ENCODE measurements at regions not wholly inside any gene's neighbourhood (a gene's known extent, or its start where the extent isn't known, plus 50 kb on each side); places are given as distances from the start of the nearest gene placed in this dataset.

DNA sequence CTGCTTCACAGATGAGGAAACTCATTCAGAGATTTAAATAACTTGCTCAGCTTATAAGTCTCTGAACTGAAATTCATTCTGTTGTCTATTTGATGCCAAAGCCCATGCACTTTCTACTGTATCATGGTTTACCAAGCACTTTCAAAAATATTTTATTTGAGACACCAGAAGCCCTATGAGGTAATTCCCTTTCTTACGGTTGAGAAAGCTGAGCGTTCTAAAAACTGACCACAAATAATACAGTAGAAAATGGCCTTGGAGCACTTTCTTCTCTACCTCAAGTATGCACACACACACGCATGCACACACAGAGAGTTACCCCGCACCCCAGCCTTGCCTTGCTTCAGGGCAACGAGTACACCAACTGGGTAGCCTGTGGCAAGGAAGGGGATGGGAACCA lies 228.5 kb downstream of the RFC3 start:
- no peak for DNase-seq

DNA sequence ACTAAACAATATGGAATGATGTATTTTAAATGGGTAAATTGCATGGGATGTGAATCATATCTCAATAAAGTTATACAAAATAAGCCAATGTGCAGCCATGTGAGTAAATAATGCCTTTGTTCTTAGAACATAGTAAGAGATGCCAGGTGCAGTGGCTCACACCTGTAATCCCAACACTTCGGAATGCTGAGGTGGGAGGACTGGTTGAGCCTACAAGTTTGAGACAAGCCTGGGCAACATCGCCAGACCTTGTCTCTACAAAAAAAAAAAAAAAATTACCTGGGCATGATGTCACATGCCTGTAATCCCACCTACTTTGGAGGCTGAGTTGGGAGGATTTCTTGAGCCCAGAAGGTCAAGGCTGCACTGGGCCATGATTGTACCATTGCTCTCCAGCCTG lies 230.7 kb downstream of the RFC3 start:
- DNase-seq, result no peak

DNA sequence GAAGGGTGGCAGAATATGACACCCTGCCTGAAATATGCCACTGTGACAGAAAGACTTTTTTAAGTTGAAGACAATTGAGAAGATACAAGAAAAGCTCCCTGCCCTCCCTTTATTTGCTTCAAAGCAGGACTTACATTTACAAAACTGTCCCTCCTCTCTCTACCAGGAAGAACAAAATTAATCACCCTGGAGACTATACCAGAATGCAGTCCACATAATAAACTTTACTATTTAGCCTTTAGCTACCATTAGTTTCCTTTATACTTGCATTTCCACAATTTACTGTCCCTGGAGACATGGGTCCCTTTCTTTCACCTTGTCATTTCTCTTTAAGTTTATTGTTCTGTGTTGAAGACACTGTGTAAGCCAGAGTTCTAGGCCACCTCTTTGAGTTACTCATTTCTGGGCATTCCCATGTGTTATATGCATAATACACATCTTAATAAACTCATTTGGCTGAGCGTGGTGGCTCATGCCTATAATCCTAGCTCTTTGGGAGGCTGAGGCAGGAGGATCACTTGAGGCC lies 238.8 kb downstream of the RFC3 start:
- no peak for DNase-seq

DNA sequence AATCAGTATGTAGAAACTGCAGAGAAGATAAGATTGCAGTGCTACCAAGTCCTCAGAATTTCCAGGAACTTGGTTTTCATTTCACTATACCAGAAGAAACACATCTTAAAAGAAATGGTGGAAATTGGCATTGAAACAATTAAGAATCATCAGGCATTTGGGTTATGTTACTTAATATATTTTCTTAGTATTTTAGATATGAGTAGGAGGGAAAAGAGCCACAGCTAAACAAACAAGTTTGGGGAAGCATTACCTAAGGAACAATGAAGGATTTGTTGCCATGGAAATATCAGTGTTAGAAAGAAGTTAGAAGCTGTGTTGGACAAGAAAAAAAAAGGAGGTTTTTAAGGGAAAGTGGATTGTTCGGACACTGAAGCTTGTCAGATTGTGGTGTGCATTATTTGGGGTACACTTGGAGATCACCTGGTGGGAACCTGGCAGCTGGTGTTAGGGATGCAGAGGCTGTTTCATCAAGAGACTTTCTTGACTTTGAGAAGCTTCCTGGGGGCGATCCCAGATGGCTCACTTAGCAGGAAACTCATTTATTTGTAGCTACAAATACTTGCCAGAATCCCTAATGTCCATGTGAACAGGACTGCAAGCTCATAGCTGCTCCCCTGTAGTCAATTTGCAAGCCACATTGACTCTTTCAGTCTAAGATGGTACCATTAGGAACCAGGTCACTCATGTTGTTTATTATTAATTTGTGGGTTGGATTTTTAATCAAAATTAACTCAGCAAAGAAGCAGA lies 246.7 kb downstream of the RFC3 start:
- no peak for DNase-seq

DNA sequence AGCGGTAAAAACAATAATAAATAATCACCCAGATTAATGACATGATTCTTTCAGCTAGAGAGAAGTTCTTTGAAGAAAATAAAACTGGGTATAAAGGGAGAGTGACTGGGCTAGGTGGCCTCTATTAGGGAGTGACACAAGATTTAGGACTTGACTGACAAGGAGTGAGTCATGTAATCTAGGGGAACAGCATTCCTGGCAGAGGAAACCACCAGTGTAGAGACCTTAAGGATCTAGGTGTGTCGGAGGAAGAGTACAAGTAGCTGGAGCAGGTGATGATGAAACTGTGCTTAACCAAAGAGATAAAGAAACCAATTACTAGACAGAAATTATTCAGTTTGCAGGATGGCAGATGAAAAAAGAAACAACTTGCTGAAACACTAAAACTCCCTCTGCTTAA lies 248.0 kb downstream of the RFC3 start:
- DNase-seq, result no peak

DNA sequence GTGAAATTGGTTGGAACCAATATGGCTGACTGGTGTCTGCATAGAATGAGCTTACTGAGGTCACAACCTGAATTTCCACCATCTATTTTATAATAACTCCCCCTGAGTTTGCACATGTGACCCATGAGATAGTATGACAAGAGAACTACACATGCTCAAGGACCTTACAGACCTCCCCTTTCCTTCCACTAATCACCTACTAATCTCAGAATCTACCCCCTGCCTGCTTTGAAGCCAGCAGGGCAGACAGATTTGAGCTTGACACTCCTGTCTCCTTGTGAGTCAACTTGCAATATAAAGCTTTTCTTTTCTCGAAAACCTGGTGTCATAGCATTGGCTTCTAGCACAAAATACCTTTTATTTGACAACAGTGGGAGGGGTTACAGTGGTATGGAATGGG lies 248.4 kb downstream of the RFC3 start:
- DNase-seq, result no peak

DNA sequence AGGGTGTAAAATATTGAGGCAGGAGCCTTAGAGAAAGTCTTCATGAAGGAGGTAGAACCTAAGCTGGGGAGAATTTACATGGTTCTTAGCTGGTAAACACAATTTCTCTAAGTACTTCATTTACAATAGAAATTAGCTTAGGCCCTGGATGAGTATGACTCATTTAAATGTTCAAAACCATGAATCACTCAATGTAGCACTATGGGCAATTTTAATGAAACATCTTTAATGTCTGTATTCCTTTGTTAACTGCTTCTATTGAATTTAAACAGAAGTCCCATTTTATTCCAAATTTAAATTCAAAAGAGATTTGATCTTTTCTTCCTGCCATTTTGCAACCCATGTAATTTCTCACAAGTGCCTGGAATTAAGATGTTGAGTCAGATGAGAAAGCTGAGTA lies 252.1 kb downstream of the RFC3 start:
- no peak for DNase-seq

DNA sequence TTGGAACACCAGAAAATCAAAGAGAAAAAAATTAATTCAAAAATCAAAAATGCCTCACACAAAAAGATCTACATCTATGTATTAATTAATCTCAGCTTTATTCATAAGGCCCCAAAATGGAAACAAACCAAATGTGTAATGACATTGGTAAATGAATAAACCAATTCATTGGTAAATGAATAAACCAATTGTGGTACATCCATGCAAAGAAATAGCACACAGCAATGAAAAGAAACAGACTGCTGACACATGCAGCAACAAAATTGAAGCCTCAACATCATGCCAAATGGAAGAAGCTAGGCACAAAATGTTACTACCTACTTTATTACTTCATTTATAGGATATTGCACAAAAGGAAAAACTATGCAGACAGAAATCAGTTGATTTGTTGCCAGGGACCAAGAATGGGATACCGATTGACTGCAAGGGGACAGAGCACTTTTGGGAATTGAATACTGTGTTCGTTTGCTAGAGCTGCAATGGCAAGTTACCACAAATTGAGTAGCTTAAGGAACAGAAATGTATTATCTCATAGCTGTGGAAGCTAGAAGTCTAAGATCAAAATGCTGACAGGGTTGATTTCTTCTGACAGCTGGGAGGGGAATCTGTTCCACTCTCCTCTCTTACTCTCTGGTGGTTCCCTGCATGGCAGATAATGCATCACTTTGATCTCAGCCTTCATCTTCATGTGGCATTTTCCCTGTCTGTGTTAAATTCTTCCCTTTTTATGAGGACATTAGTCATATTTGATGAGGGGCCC lies 252.8 kb downstream of the RFC3 start:
- no peak for DNase-seq

DNA sequence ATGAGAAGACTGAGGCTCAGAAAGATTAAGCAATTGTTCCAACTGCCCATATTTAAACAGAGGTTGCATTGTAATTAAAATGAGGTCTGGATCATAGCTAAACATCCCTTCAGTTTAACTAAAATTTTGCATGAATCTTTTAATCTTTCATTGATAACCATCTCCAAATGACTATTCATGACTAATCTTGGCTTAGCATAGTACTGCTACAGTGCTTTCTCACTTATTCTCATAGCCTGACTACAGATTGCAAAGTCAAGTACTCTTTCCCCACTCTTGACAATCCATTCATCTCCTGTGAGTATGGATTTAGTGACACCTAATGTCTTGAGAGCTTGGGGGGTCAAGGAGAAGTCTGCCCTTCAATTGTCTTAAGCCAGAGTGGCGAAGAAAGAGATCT lies 258.4 kb downstream of the RFC3 start:
- no peak for DNase-seq

DNA sequence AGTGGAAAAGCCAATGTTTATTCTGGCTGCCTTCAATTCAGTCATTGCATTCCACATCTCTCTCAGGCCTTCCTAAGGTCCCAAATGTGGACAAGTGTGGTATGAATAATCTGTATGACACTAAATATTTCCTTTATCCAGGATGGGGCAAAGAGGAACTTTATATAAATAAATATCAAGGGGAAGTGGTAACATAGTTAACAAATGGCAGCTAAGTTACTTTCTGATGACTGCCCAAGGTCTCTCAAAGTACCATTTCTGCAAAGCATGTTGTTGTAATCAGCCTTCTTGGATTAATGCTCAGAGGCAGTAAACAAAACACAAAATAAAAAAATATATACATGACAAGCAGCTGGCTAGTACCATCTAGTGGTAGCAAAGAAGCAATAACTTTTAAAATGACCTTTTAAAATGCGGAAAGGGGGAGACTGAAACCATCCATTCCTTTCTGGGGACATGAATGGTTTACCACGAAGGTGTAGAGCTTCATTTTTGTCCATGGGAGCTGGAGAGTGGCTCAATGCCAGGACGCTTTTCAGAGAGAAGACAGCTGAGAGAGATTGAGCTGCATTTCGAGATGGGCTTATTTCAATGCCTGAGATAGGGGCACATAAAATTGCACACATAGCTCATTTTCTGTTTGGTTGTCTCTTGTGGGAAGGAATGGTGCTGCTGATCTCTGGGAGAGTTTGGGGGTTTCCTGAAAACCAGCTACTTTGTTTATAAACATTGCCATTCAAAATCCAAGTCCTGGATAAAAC lies 259.2 kb downstream of the RFC3 start:
- DNase-seq, result no peak

DNA sequence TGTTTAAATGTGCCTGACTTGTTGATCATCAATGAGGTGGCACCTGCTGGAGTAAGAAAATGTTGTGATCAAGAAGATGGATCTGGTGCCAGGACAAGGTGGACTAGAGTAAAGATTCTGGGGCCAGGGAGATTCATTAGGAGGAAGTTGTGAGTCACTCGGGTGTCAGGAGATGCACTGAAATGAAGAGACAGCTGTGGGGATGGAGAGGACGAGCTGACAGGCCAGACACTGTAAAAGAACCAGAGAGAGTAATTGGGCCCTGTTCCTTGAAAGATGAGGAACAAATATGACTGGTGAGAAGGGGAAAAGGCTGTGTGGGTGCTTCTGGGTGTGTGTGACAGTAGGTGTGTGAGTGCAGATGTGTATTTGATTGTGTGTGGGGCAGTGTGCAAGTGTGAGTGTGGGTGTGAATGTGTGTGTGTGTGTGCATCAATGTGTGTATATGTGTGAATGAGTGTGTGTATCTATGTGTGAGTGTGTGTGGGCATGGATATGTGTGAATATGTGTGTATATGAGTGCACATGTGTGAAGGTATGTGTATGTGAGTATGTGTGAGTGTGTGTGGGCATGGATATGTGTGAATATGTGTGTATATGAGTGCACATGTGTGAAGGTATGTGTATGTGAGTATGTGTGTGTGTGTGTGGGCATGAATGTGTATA lies 260.5 kb downstream of the RFC3 start:
- DNase-seq, result no peak

DNA sequence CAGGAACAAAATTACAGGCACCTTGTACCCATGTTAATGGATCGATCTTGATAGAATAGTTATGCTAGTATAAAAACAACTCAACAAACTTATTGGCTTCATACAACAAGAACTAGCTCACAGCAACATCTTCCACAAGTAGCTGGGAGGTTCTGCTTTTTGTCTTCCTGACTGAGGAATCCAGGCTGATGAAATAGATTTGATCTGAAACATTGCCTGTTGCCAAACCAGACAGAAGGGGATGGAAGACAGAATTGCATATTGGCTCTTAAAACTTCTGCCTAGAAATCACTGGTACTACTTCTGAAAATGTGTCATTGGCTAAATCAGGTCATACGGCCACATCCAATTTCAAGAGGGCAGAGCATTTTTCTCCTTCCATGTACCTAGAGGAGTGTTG lies 267.3 kb downstream of the RFC3 start:
- no peak for DNase-seq

DNA sequence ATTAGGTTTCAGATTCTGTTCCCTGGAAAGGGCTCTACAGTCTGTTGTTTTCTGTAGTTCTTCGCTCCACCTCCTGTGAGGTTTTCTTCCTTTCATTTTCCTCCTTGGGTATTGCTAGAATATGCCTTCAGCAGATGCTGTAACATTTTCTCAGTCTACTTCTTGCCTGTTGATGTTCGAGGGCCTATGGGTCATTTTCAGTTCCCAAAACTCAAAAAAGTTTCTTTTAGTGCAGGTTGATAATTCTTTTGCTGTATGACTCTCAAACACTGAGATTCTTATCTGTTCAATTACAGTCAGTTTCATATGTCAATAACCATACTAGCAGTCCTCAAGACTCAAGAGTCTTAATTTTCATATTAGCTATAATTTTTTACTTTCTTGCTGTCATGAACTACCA lies 268.3 kb downstream of the RFC3 start:
- no peak for DNase-seq

DNA sequence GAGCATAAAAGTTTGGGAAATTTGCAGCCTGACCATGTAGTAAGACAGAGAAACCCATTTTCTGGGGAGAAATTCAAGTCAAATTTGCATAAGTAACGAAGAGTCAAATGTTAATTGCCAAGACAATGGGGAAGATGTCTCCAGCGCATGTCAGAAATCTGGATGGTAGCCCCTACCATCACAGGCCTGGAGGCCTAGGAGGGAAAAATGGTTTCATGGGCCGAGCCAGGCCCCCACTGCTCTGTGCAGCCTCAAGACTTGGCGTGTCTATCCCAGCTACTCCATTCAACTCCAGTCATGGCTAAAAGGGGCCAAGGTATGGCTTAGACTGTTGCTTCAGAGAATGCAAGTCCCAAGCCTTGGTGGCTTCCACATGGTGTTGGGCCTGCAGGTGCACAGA lies 269.8 kb downstream of the RFC3 start:
- no peak for DNase-seq

DNA sequence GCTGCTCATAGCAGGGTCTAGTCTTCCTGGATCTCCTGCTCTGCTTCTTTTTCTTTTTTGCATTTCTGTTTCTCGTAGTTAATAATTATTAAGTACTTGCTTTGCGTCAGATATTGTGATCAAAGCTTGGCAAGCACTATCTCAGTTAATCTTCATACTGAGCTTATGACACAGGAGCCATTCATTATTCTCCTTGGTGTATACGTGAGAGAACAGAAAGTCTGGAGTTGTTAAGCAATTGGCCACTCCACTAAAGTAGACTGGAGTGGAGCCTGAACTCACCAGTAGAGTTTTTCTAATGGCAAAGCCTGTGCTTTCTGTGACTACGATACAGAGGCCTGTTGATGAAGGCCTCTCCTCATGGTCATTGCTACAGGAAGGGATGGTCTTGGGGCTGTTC lies 285.9 kb downstream of the RFC3 start:
- no peak for DNase-seq

DNA sequence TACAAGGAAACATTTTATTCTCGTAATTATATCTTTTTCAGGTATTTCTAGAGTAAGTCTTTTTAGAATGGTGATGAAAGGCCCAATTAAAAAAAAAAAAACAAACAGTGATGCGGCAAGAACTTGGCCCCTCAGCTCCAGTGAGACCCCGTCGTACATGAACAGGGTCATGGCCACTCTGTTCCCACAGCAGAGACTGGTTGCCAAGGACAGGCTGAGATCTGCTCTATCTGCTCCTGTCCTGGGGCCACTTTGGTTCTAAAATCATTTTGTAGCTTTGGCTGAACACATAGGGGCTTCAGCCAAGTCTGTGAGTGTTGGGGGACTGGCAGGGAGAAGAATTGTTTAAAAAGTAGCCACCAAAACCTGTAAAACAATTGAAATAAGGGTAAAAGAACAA lies 286.9 kb downstream of the RFC3 start:
- DNase-seq, result no peak

DNA sequence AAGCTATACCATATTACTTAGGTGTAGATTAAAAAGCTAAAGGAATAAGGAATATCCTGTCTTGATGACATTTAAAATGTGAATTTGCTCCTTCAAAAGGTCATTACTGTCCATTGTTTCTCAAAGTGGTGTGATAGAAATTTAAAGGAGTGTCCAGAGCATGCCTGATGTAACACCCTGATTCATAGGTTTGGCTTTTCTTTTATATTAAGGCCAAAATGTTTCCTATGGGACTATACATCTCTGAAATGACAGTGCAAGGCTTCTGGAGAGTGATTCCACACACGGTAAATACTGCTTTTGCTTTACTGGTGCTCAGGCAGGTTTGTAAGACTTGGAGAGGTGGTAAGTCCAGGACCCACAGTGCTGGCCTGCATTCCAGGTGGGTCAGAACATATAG lies 289.9 kb downstream of the RFC3 start:
- DNase-seq, result no peak

DNA sequence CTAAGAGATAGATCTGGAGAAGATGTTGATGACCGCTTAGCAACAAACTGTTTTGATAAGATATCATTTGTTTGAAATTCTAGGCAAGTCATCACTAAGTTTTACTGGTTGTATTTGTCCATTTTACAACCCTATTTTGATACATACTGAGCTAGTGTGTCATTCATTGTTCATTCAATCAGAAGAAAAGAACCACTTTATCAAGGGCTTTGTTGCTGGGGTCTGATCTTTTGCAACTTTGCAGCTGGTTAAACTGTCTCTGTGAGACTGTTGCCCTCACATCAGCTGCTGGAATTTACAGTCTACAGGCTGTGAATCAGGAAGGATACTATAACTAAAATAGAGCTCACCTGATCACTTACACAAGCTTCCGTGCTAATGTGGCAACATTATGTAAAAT lies 290.5 kb downstream of the RFC3 start:
- no peak for DNase-seq

DNA sequence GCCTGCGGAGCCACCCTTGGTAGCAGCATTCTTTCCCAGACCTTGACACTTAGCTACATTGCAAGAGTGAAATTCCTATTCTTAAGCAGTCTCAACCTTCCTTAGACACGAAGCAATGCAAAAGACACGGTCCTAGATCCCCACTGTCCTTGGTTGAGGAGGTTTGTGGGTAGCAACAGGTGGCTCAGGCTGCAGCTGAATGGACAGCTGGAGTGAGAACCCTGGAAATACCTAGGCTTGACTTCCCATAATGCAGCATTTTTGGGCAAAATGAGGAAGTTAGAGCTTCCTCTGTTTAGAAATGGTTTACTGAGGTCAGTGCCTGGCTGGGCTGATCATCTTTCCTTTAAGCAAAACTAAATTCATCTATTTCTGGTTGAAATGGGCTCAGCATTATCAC lies 296.6 kb downstream of the RFC3 start:
- no peak for DNase-seq

DNA sequence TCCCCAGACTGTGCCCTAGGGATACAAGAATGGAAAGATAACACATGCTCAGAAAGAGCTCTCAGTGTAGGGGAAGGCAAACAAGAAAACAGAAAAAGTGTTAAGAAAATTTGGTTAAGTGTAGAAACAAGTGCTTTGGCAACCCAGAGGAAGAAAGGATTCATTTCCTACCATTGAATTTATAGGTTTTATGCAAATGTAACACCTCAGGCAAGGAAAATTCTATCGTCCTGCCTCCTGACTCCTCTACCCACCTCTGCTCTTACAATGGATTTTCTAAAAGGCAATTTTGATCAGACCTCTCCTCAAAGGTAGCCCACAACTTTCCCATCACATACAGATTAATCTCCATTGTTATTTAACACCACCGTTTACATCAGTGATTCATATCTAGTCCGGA lies 298.7 kb downstream of the RFC3 start:
- DNase-seq, result no peak

DNA sequence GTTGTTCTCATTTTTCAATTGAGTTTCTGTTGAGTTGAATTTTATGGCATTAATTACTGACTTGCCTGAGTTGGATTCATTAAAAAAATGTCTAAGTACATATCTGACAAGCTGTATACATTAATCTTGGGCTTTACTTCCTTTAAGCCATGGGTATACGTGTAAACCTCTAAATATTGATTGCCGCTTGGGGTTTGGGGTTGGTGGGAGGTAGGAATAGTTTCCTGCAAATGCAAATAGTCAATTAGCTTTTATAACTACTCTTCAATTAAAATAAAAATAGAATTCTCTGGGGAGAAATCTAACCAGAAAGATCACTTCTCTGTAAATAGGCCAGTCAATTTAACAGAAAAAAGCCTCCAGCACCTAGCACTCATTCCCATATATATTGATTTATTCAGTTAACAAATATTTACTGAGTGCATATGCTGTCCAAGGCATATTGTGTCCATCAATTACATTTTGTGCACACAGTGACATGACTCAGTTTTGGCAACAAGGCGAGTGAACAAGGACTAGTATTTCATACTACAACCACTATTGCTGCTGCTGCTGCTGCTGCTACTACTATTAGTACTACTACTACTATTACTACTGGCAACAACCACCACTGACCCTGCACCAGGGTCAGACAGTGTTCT lies 306.8 kb downstream of the RFC3 start:
- DNase-seq, result no peak

DNA sequence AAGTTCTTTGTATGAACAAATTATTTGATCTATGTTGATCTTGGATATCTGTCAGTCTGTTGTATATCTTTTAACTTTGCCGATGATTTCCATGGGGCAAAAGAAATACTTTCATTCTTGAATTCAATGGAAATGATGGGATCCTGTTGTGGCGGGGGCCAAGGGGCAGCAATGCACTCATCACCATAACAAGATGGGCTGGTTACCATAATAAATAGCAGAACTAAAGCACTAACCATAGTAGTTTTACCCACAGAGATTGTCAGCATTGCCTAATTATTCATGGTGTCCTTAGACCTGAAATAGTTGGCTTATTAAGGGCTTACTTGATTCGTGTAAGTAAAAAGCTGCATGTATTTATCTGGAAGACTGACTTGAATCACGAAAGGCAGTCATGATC lies 309.6 kb downstream of the RFC3 start:
- no peak for DNase-seq

DNA sequence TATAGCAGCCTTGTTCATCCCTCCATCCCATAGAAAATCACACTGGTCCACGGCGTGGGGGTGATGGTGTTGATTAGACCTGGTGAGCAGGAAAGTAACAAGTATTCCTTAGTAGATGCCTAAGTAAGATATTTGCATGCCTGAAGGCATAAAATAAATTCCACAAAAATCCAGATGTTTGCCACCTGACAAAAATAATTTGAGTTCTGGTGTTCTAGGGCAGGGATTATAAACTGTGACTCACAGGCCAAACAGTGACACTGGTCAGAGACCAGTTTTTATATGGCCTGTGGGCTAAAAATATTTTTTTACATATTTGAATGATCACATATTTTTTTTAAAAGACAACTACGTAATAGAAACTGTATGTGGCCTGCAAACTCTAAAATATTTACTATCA lies 310.7 kb downstream of the RFC3 start:
- DNase-seq, result no peak

Data from 8988T (cell line).